Activated CD4-positive, alpha-beta T cell treated with anti-CD3 and anti-CD28 coated beads for 24 hours (primary cell): ENCODE measurements at regions not wholly inside any gene's neighbourhood (a gene's known extent, or its start where the extent isn't known, plus 50 kb on each side); places are given as distances from the start of the nearest gene placed in this dataset.

Source experiments
- DNase-seq, 2 donors: peaks; one replicate each; pipeline ENCODE4 v3.0.0-alpha.2; 2020; ENCODE audit warnings: low read depth in 2 of 2

GRCh38 chr11:59302991-59303390, 55.7 kb upstream of the OR5AN1 start:
- DNase-seq, result no peak

GRCh38 chr11:59295435-59295834, 63.3 kb upstream of the OR5AN1 start:
- no peak for DNase-seq

GRCh38 chr11:59292611-59293010, 66.1 kb upstream of the OR5AN1 start:
- no peak for DNase-seq

- DNase-seq, result no peak
These were observed 67.5 kb upstream of the OR5AN1 start for GRCh38 chr11:59291228-59291627.

GRCh38 chr11:59289356-59290181, 69.1 kb upstream of the OR5AN1 start:
- DNase-seq, result no peak

GRCh38 chr11:59285716-59286260, 72.9 kb upstream of the OR5AN1 start:
- no peak for DNase-seq

- DNase-seq, result no peak
These were observed 72.0 kb upstream of the MPEG1 start for GRCh38 chr11:59284773-59285129.

- DNase-seq, result peak; percentile 19 to 27
These were observed 71.4 kb upstream of the MPEG1 start for GRCh38 chr11:59283825-59284772.

- DNase-seq, result no peak
These were observed 70.6 kb upstream of the MPEG1 start for GRCh38 chr11:59283311-59283710.

- no peak for DNase-seq
These were observed 68.5 kb upstream of the MPEG1 start for GRCh38 chr11:59281177-59281576.

GRCh38 chr11:59273373-59273841, 60.7 kb upstream of the MPEG1 start:
- no peak for DNase-seq

GRCh38 chr11:59272771-59273372, 60.1 kb upstream of the MPEG1 start:
- no peak for DNase-seq

- DNase-seq, result no peak
These were observed 59.1 kb upstream of the MPEG1 start for GRCh38 chr11:59271811-59272327.

GRCh38 chr11:59271247-59271755, 58.6 kb upstream of the MPEG1 start:
- DNase-seq, result no peak

- no peak for DNase-seq
These were observed 55.2 kb upstream of the MPEG1 start for GRCh38 chr11:59267736-59268475.

- DNase-seq, result no peak
These were observed 54.5 kb upstream of the MPEG1 start for GRCh38 chr11:59267196-59267595.

GRCh38 chr11:59266491-59266890, 53.8 kb upstream of the MPEG1 start:
- DNase-seq, result no peak

- no peak for DNase-seq
These were observed 53.0 kb upstream of the MPEG1 start for GRCh38 chr11:59265735-59266134.

- no peak for DNase-seq
These were observed 52.0 kb upstream of the MPEG1 start for GRCh38 chr11:59264736-59265135.

- DNase-seq, result no peak
These were observed 50.6 kb upstream of the MPEG1 start for GRCh38 chr11:59263225-59263894.
